Stomach (tissue), 4 donors: ENCODE measurements at regions not wholly inside any gene's neighbourhood (a gene's known extent, or its start where the extent isn't known, plus 50 kb on each side); places are given as distances from the start of the nearest gene placed in this dataset.

Source experiments
- EP300 ChIP-seq: sonication (generic); formaldehyde crosslinking; IDR thresholded peaks from one replicate; pipeline ENCODE4 v1.6.1; 2017; ENCODE audit warnings: antibody characterized with exemption
- POLR2A ChIP-seq, 4 donors: fragments of 450-650 bp; IDR thresholded peaks; one replicate each; pipeline ENCODE4 v1.6.1; 2016; ENCODE audit warnings: antibody characterized with exemption in 4 of 4, control low read depth in 2 of 4, mild to moderate bottlenecking in 1 of 4, moderate library complexity in 1 of 4

DNA sequence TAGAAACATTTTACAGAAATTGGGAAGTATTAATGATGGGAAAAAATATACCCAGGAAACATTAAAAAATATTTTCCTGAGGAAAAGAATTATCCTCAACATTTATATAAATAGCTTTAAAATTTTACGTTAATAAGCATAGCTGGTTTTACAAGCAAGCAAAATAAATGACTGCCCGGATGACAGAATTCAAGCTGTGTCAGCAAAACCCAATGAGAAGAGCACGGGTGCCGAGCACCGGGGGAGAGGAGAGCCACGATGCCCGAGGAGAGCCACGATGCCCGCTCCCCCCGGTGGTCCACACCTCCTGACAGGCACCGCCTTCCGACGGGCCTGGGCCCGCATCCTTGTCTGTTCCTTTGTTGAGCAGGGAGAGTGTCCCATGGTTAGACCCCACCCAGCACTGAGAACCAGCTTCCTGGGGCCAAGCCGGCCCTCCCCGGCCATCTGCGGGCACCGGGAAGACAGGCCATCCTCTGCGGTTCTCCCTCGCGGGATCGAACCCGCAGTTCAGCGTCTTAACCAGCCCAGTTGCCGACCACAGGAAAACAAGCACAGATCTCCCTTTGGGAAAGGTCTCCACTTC, 63.3 kb upstream of the PDE10A start:
- TF ChIP-seq EP300 (no peak), POLR2A (IDR thresholded peaks at IDR 0.05) (no peak)
